ENCODE measurements at regions not wholly inside any gene's neighbourhood (a gene's known extent, or its start where the extent isn't known, plus 50 kb on each side); places are given as distances from the start of the nearest gene placed in this dataset.

DNA sequence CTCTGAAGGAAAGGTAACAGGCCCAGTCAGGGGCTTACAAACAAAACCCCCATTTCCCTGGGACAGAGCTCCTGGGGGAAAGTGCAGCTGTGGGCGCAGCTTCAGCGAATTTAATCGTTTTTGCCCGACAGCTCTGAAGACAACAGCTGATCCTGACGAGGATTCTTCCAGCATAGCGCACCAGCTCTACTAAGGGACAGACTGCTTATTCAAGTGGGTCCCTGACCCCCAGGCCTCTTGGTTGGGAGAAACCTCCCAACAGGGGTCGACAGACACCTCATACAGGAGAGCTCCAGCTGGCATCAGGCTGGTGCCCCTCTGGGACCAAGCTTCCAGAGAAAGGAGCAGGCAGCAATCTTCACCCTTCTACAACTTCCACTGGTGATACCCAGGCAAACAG is 486.7 kb downstream of the PRR32 start:
- H3K4me3 ChIP-seq: no peak overlapping the region
- intact Hi-C loops (cut with DNase I; ENCODE audit: low total_unique reads) (no loop called here), in situ Hi-C loops (cut with MboI; ENCODE audit: low pct_ligation_motif_present in 1 of 4, low pct_unique_long_range_greater_than_20kb in 1 of 4, low sequenced_read_pairs in 3 of 4) (no loop called here)
- H3K36me3 ChIP-seq: no peaks in the 10 kb centered on the region
- H3K27ac ChIP-seq: no peak overlapping the region
- no peaks in the 10 kb centered on the region for H3K4me1 ChIP-seq
- H3K27me3 ChIP-seq: no peaks in the 10 kb centered on the region
- no peak for TF ChIP-seq EP300 (IDR thresholded peaks at IDR 0.05; ENCODE audit: low read depth)
- no peak for TF ChIP-seq POLR2AphosphoS5 (IDR thresholded peaks at IDR 0.05)
- no peak for TF ChIP-seq POLR2A (IDR thresholded peaks at IDR 0.05)
- TF ChIP-seq CTCF (IDR thresholded peaks at IDR 0.05): no peak
- 85% methylated on average over 7 of the region's 7 CpGs; no CpG with 5 or more reads in 1 of the 2 donors for WGBS, 2 donors (ENCODE audit: low coverage in 1 of 2)
- no peak for DNase-seq
- H3K9me3 ChIP-seq: no peaks in the 10 kb centered on the region

DNA sequence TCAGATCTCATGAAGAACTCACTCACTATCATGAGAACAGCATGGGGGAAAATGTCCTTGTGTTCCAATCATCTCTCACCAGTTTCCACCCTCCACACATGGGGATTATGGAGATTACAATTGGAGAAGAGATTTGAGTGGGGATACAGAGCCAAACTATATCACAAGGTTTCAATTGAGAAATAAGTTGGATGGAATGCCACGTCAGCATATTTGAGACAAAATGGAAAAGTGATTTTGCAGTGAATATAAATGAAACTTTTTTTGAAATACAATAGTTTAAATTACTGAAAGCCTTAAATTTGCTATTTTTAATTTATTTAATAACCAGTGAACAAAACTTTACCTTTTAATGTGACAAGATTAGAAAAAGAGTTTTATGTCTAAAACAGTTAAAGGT is 494.1 kb downstream of the PRR32 start:
- no peaks in the 10 kb centered on the region for H3K9me3 ChIP-seq
- WGBS, 2 donors (ENCODE audit: low coverage in 1 of 2): 61% methylated on average over 1 of the region's 1 CpG; no CpG with 5 or more reads in 1 of the 2 donors
- no peak for DNase-seq
- intact Hi-C loops (cut with DNase I; ENCODE audit: low total_unique reads): no loop called here
- in situ Hi-C loops (cut with MboI; ENCODE audit: low pct_ligation_motif_present in 1 of 4, low pct_unique_long_range_greater_than_20kb in 1 of 4, low sequenced_read_pairs in 3 of 4): no loop called here
- no peaks in the 10 kb centered on the region for H3K4me1 ChIP-seq
- H3K4me3 ChIP-seq: no peak overlapping the region
- H3K36me3 ChIP-seq: no peaks in the 10 kb centered on the region
- no peak for TF ChIP-seq CTCF (IDR thresholded peaks at IDR 0.05)
- no peak for TF ChIP-seq POLR2A (IDR thresholded peaks at IDR 0.05)
- H3K27ac ChIP-seq: no peak overlapping the region
- no peaks in the 10 kb centered on the region for H3K27me3 ChIP-seq

DNA sequence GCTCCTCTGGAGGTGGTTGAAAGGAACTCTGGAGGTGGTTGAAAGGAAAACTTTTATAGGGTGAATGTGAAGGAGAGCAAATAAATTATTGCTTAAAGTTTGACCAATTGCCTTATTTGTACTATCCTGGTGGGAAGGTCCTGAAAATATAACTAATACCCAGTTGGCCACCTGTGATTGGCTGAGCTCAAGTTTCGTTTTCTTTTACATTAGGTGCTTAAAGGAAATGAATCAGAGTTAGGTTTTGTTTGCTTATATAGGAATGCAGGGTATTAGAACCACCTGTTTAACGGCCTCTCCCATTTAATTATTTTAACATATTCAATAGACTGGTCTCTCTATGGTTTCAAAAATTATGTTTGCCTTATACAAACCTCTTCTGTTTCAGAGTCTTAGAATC is 497.6 kb downstream of the PRR32 start:
- WGBS, 2 donors (ENCODE audit: low coverage in 1 of 2): 24 to 67% methylated on average over 1 to 2 of the region's 2 CpGs
- no peaks in the 10 kb centered on the region for H3K27me3 ChIP-seq
- no peaks in the 10 kb centered on the region for H3K9me3 ChIP-seq
- DNase-seq: no peak
- intact Hi-C loops (cut with DNase I; ENCODE audit: low total_unique reads): no loop called here
- H3K36me3 ChIP-seq: no peaks in the 10 kb centered on the region
- no peak overlapping the region for H3K4me3 ChIP-seq
- TF ChIP-seq POLR2A (IDR thresholded peaks at IDR 0.05): no peak
- TF ChIP-seq CTCF (IDR thresholded peaks at IDR 0.05): no peak
- TF ChIP-seq EP300 (IDR thresholded peaks at IDR 0.05; ENCODE audit: low read depth): no peak
- no peak for TF ChIP-seq POLR2AphosphoS5 (IDR thresholded peaks at IDR 0.05)
- H3K4me1 ChIP-seq: no peaks in the 10 kb centered on the region
- no peak overlapping the region for H3K27ac ChIP-seq
- in situ Hi-C loops (cut with MboI; ENCODE audit: low pct_ligation_motif_present in 1 of 4, low pct_unique_long_range_greater_than_20kb in 1 of 4, low sequenced_read_pairs in 3 of 4): no loop called here

GRCh38 chrX:127324128-127324527 is 504.6 kb downstream of the PRR32 start:
- no peak overlapping the region for H3K4me3 ChIP-seq
- no peaks in the 10 kb centered on the region for H3K36me3 ChIP-seq
- no peaks in the 10 kb centered on the region for H3K4me1 ChIP-seq
- no peak for TF ChIP-seq POLR2AphosphoS5 (IDR thresholded peaks at IDR 0.05)
- TF ChIP-seq CTCF (IDR thresholded peaks at IDR 0.05): no peak
- no peak for TF ChIP-seq EP300 (IDR thresholded peaks at IDR 0.05; ENCODE audit: low read depth)
- TF ChIP-seq POLR2A (IDR thresholded peaks at IDR 0.05): no peak
- H3K27ac ChIP-seq: no peak overlapping the region
- H3K9me3 ChIP-seq: no peaks in the 10 kb centered on the region
- intact Hi-C loops (cut with DNase I; ENCODE audit: low total_unique reads): no loop called here
- 92 to 93% methylated on average over 3 to 4 of the region's 4 CpGs for WGBS, 2 donors (ENCODE audit: low coverage in 1 of 2)
- no peaks in the 10 kb centered on the region for H3K27me3 ChIP-seq
- no peak for DNase-seq
- in situ Hi-C loops (cut with MboI; ENCODE audit: low pct_ligation_motif_present in 1 of 4, low pct_unique_long_range_greater_than_20kb in 1 of 4, low sequenced_read_pairs in 3 of 4): no loop called here

Measured in transverse colon (tissue), 4 donors.